HG03378 (cell line): ENCODE measurements at regions not wholly inside any gene's neighbourhood (a gene's known extent, or its start where the extent isn't known, plus 50 kb on each side); places are given as distances from the start of the nearest gene placed in this dataset.
"Not testable (repeated sequence)": the region's sequence is repeated elsewhere in the genome, so short reads cannot be mapped to it uniquely, and the experiment has no call there.

Source experiments
- ATAC-seq: cut with Tn5 transposase; IDR thresholded peaks from one replicate; pipeline ENCODE4 v1.9.1; 2021; ENCODE audit warnings: mild to moderate bottlenecking, moderate library complexity; ENCODE audit not compliant: unreplicated experiment

DNA sequence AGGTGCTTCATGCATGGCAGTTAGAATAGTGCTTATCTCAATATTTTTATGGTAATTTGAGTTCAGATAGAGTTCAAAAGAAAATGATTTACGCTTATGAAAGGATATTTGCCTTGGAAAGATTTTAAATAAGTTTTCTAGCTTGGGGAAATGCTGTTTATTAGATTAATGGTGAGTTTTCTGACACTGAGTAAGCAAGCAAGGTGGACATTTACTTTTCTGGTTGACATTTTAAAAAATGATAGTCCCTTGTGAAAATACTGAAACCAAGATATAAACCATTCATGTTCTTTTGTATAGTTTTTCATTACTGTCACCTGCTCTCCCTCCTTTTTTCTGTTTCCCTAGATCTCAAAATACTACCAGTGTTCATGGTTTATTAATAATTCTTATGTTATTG, 1034.8 kb upstream of the SPRY2 start:
- no peak for ATAC-seq

DNA sequence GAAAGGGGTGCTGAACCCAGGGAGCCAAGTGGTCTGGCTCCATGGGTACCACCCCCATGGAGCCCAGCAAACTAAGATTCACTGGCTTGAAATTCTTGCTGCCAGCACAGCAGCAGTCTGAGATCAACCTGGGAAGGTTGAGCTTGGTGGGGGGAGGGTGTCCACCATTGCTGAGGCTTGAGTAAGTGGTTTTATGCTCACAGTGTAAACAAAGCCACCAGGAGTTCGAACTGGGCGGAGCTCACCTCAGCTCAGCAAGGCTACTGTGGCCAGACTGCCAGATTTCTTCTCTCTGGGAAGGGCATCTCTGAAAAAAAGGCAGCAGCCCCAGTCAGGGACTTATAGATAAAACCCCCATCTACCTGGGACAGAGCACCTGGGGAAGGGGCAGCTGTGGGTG, 1021.8 kb upstream of the SPRY2 start:
- not testable (repeated sequence) for ATAC-seq

DNA sequence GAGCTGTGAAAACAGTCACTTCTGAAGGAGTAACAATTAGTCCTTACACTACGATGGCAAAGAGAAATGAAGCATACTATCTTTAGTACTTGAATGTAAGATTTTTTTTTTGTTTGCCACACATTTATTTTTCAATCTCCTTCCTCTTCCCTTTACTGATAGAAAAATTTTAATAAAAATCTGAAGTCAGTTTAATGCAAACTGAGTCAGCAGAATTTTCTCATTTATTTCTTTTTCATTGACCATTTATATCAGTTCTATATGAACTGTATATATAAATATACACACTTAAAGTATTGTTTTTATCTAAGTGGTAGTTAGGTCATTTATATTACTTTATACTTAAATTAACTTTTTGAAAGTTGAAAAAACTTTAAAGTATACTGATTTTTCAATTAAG, 1009.1 kb upstream of the SPRY2 start:
- ATAC-seq: no peak

DNA sequence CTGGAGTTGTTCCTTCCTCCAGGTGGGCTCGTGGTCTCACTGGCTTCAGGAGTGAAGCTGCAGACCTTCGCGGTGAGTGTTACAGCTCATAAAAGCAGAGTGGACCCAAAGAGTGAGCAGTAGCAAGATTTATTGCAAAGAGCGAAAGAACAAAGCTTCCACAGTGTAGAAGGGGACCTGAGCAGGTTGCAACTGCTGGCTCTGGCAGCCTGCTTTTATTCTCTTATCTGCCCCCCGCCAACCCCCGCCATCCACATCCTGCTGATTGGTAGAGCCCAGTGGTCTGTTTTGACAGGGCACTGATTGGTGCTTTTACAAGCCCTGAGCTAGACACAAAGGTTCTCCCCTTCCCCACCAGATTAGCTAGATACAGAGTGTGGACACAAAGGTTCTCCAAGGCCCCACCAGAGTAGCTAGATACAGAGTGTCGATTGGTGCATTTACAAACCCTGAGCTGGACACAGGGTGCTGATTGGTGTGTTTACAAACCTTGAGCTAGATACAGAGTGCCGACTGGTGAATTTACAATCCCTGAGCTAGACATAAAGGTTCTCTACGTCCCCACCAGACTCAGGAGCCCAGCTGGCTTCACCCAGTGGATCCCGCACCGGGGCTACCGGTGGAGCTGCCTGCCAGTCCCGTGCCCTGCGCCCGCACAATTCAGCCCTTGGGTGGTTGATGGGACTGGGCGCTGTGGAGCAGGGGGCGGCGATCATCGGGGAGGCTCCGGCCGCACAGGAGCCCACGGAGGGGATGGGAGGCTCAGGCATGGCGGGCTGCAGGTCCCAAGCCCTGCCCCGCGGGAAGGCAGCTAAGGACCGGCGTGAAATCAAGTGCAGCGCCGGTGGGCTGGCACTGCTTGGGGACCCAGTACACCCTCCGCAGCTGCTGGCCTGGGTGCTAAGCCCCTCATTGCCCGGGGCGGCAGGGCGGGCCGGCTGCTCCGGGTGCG, 999.5 kb upstream of the SPRY2 start:
- ATAC-seq: not testable (repeated sequence)

DNA sequence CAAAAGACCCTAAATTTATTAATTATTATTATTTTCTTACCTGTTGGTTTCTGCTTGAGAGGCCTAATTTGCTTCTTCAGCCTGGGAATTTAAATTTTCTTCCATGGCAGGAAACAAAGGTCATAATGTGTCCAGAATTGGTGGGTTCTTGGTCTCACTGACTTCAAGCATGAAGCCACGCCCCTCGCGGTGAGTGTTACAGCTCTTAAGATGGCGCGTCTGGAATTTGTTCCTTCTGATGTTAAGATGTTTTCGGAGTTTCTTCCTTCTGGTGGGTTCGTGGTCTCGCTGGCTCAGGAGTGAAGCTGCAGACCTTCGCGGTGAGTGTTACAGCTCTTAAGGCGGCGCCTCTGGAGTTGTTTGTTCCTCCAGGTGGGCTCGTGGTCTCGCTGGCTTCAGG, 998.7 kb upstream of the SPRY2 start:
- ATAC-seq: not testable (repeated sequence)

DNA sequence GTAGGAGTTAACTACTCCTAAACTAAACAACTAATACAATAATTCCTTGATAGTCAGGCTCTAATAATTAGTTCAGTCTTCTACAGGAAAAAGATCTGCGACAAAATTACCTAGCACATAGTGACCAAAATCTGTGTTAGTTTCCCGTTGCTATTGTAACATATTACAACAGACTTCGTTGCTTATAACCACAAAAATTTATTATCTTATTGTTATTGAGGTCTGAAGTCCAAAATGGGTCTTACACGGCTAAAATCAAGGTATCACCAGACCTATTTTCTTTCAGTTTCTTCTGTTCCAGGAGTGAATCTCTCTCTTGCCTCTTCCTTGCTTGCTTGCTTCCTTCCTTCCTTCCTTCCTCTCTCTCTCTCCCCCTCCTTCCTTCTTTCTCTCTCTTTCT, 993.6 kb upstream of the SPRY2 start:
- ATAC-seq: no peak

DNA sequence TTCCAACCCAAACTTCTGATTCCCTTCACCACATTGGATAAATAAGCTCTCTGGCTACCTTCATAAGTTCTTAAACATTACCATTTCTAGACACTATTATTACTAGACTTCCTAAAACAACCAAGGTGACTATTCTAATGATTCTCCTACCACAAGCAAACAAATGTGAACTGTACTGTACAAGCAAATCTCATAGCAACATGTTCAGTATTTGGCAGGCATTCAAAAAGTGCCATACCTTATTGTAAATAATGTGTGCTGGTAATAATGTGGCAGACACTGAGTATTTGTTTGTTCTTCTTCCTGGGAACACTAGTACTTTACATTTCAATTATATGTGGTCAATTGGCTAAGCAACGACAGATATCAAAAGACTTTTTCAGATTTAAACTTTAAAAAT, 986.0 kb upstream of the SPRY2 start:
- no peak for ATAC-seq

DNA sequence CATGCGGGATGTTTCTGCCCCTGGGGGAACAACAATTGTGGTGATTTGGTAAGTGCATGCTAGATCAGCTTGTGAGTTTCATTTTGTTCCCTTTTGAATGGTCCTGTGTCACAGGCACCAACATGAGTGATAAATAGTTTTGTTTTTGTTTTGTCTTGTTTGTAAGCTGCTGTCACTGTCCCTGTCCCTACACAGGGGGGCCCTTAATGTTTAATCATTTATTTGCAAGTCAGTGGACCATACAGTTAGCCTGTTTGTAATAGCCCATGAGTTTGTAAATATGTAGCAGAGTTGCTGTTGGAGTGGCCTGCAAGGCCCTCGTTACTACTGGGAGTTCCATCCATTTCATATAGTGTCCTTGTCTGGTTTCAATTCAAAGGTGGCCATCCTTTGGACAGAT, 979.6 kb upstream of the SPRY2 start:
- no peak for ATAC-seq

DNA sequence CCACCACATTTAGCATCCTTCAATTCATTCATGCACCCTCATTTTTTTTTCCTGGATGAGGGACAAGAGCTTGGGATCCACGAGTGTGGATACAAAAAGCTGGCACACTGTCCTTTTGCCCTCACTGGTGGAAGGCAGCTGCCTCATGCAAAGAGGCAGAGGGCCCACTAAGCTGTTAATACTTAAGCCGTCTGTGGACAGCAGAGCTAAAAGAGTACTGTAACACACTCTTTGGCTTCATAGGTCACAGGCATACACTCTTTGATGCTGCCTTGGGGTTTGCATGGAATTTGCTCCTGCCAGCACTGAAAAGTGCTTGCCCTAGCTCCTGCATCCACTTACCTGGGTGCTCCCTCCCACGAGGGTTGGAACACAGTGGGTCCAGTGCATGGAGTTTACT, 978.4 kb upstream of the SPRY2 start:
- no peak for ATAC-seq

DNA sequence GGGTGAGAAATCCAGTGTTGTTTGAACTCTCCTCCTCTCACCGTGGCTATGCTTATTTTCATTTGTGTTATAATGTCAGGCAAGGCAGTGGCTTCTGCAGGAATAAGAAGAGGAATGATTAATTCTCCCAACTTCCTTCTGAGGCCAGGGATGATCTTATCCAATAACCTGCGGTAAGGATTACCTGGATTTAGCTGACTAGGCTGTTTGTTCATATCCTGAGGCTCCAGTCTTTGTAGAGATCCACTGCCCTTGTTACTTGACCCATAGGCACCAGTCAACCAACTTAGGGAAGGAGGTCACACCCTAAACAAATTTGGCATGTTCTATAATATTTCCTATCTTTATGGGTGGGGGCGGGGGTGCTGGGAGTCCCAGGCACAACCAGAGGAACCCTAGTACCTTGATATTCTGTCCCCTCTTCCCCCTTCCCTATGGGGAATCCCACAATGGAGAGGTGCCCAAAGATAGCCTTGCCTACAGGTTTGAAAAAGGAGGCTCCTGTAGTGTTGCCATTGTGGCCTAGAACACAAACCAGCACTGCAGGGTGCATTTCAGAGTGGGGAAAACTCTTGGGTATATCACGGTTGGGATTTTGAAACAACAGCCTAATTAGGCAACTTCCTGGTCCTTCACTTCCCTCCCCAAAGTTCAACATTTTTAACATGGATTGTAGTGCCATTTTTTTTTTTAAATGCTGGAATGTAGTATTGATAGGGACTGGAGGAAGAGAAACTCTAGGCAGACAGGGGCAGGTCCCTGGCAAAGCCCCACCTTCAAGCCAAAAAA, 977.5 kb upstream of the SPRY2 start:
- ATAC-seq: no peak

DNA sequence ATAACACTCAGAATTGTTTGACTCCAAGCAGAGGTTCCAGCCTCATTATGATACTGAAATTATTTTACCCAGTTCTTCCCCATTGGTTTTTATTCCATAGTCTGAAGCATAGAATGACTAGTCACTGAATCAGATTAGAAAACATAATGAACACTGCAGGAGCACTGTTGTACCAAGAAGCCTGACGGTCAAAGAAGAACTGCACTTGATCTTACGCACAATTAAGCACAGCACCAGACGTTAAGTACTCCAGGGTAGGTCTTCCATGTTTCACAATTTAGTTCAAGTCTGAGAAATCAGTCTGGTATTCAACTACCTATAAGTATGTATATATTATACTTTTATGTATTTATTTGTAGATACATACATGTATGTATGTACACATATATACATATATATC, 973.5 kb upstream of the SPRY2 start:
- no peak for ATAC-seq

DNA sequence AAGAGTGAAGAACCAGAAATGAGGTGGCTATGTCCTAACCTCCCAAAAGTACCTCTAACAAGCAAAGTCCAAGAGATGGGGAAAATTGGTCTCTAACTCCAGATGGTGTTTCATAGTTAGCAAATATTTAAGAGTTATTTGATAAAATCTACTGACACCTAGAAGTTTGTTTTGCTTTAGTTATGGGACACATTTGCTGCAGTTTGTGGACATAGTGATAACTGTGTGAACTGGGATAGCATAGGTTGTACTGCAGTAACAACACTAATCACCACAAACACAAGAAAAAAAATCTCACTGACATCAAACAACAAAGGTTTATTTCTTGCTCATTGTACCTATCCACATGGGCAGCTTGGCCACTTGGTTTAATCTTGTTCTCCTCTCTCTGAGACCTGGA, 965.0 kb upstream of the SPRY2 start:
- no peak for ATAC-seq

DNA sequence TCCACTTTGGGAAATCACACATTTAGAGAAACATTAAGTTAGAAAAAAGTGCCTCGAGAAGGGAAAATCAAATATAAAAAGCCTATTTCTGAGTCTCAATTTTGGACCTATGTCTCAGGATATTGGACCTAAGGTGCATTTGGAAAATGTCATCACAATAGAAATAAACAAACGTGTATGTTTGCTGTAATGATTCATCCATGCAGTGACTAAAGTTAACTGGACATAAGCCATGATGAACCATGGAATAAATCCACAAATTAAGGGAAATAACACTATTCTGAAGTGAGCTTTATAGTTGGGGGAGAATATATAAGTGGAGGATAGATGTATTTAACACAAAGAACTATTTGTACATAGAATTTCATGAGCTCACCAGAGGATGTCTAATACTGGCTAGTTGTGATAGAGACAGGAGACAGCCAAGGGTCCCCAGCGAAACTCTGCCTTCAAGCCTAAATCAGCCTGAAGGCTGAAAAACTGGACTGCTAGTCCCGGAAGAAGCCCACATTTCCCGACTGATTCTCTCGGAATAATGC, 963.3 kb upstream of the SPRY2 start:
- ATAC-seq: no peak

DNA sequence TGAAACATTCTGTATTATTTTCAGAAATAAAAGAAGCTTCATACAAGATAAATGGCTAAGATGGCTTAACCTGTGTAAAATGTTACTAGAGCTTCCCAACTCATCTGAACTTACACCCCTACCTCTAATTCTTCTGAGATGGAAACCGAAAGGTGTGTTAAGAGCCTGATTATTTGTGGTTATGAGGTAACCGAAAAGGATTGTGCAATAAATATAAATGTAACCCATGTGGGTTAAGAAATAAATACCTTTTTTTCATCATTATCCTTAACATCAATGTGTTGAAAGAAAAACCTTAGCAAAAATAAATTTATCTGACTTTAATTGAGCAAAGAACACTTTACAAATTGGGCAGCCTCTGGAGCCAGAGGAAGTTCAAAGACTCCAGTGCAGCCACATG, 961.8 kb upstream of the SPRY2 start:
- ATAC-seq: no peak

DNA sequence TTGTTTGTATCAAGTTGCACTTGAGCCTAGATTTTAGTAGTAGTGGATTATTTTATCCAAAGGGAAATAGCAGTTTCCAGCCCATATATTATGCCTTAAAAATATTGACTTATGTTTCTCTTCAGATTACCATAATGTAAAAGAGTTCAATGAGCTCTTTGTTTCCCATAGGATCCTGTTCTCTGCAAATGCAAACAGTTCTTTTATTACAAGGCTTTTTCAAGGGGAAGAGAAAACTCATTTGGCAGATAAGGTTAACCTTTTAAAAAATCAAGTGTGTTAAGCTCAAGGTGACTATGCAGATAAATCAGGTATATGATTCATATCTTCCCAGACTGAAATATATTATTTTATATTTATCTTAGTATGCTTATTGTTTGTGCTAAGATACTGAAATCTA, 961.2 kb upstream of the SPRY2 start:
- ATAC-seq: no peak

DNA sequence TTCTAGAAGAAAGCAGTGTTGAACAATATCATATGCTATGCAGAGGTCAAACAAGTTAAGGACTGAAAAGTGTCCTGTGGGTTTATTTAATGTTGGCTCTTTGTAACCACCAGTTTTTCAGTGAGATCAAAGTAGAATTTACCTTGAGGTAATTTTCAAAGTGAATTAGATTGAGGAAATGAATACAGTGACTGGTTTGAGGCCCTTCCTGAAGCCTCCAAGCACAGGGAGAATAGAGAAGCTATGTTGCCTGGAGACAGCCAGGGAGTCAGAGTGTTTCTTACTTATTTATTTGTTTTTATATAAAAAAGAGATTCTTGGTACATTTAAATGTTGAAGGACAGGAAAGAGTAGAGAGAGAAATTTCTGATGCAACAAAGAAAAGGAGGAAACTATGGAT, 954.3 kb upstream of the SPRY2 start:
- no peak for ATAC-seq

DNA sequence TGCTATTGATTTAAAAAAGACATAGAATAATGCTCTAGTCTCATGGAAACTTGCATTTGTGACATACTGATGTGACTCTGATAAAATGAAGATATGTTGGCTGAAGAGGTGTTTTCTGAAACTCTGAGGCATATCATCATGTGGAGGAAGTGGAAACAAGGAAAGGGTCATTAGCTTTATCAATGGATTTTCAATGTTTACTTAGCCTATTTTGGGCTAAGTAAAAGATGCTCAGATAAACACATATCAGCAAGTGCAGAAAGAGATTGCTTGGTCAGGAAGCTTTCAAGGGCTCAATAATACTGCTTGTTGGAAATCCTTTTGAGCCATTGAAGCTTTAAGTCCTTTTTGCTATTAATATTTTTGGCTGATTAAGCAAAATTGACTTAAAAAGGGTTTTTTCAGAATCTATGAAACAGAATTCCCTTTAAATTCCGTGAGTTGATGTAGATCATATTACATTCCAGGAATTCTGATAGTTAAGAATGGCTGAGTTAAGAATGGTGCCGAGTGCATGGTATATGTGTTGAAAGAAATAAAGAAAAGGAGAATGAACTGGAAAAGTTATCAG, 952.8 kb upstream of the SPRY2 start:
- ATAC-seq: no peak

DNA sequence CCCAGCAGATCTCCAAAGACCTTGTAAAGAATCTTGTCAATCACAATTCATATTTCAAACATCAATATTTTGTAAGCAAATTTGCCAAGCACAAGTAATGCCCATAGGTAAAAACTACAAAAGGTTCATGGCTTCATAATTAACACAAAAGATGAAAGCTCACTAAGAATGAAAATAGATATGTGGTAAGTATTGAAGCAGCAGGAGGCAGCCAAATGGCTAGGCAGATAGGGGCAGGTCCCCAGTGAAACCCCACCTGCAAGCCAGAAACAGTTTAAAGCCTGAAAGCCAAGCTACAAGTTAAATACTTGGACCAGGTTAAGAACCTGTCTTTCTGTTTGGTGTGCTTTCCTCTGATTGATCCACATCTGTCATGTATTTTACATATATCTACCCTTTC, 942.6 kb upstream of the SPRY2 start:
- ATAC-seq: no peak

DNA sequence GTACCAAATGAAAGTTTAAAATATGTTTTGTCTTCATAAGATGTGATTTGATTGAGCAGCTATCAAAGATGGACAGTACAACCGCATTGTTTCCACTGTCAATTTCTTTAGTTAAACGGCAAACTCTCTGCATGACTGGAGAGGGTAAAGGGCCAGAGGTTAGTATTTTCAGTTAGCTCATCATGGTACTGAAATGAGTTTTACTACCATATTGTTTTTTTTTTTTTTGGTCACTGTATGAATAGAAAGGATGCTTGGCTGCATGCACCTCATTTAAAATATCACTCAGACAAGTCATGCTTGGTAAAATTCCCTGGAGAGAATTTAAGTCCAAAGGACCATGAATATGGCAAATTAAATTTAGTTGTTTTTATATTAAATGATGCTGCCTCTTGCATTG, 942.1 kb upstream of the SPRY2 start:
- no peak for ATAC-seq

DNA sequence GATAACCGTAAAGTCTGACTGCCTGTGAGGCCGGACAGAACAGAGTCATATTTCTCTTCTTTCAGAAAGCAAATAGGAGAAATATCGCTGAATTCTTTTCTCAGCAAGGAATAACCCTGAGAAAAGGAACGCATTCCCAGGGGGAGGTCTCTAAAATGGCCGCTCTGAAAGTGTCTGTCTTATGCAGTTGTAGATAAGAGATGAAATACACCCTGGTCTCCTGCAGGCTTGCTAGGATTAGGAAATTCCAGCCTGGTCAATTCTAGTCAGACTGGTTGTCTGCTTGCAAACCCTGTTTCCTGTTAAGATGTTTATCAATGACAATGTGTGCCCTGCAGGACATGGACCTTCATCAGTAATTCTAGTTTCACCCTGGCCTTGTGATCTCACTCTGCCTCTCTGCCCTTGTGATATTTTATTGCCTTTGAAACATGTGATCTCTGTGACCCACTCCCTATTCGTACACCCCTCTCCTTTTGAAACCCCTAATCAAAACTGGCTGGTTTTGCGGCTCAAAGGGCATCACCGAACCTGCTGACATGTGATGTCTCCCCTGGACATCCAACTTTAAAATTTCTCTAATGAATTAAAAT, 934.8 kb upstream of the SPRY2 start:
- no peak for ATAC-seq

DNA sequence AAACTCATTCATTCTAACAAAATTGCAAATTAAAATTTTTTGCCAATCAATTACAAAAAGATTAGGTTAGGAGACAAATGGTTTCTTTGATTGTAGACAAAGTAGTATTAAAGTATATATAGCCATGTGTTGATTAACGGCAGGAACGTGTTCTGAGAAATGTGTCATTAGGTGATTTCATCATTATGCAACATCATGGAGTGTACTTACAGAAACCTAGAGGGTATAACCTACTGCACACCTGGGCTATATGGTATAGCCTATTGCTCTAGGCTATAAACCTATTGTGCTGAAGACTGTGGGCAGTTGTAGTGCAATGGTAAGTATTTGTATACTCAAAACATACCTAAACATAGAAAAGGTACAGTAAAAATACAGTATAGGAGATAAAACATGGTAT, 906.8 kb upstream of the SPRY2 start:
- no peak for ATAC-seq
